Fibroblast of villous mesenchyme (primary cell): ENCODE measurements at regions not wholly inside any gene's neighbourhood (a gene's known extent, or its start where the extent isn't known, plus 50 kb on each side); places are given as distances from the start of the nearest gene placed in this dataset.
A peak's percentile ranks its signal among the peaks of the same experiment; 100 is the strongest.

ENCODE experiments used
- DNase-seq: peaks from one replicate; pipeline ENCODE4 v3.0.0-alpha.2; 2010; ENCODE audit warnings: low read depth
- H3K4me3 ChIP-seq: 2 replicates; pipeline ENCODE4 v1.5.1; 2011; ENCODE audit warnings: low read depth, mild to moderate bottlenecking, low read length
- CTCF ChIP-seq: IDR thresholded peaks from 2 replicates; pipeline ENCODE4 v1.5.1; 2012; ENCODE audit warnings: low read depth, mild to moderate bottlenecking, low read length; ENCODE audit not compliant: insufficient read depth

DNA sequence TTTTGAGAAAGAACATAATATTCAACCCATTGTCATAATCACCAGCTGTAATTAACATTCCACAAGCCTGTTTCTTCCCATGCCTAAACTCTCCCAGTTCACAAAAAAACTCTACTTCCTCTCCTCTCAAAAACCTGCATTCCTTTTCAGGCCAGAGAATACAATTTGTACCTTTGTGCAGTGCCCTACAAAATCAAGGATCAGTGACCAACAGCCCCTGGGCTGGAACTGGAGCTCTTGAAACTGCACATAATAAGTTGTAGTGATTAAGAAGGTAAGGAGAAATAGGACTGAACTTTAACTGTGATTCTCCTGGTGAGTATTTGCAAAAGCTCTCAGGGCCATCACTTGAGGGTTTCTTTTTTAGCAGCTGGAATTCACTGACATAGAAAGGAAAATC, 472.7 kb downstream of the RFC3 start:
- TF ChIP-seq CTCF: no peak
- DNase-seq: no peak
- no peak overlapping the region for H3K4me3 ChIP-seq

GRCh38 chr13:34294483-34295129, 476.7 kb downstream of the RFC3 start:
- no peak for TF ChIP-seq CTCF
- H3K4me3 ChIP-seq: no peak overlapping the region
- no peak for DNase-seq

DNA sequence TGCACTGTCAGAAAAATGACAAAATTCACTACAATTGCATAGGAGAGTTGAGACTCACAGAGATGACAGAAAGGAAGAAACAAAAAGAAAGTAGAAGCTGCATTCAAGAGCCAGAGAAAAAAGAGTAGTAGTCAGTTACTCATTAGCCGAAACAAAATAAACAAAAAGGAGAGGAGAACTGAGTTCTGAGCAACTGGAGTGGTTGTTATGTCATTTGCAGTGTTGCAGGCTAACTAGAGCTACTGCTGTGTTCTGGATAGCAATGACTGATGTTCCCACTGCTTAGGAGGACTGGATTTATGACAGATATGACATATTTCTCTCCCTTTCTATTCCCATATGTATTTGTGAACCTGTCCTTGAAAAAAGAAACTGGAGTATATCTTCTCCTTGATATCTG, 482.6 kb downstream of the RFC3 start:
- DNase-seq: peak; percentile 6
- no peak overlapping the region for H3K4me3 ChIP-seq
- no peak for TF ChIP-seq CTCF

GRCh38 chr13:34302596-34302995, 484.6 kb downstream of the RFC3 start:
- no peak for DNase-seq
- no peak overlapping the region for H3K4me3 ChIP-seq

GRCh38 chr13:34303346-34303745, 485.4 kb downstream of the RFC3 start:
- no peak for DNase-seq
- TF ChIP-seq CTCF: no peak
- H3K4me3 ChIP-seq: no peak overlapping the region

More at GRCh38 chr13:34302596-34302995, 484.6 kb downstream of the RFC3 start:
- no peak for TF ChIP-seq CTCF

DNA sequence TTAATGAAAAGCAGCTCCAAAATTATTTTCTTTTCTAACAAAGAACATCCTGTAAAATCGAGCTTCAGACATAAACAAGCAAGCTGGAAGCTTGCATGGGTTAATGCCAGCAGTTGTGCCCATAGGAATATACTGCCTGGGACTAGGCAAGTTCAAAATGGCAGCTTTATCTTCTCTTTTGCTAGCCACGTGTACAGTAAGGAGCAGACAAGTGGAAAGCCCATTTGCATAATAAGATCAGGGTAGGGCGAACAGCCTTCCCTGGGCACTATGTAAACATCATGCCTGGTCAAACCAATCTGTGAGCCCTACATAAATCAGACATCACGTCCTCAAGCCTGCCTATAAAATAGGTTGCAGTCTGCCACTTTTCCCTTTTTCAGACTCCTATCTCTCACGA, 489.7 kb downstream of the RFC3 start:
- no peak for DNase-seq
- no peak for TF ChIP-seq CTCF
- H3K4me3 ChIP-seq: no peak overlapping the region

GRCh38 chr13:34308725-34309124, 490.8 kb downstream of the RFC3 start:
- no peak for TF ChIP-seq CTCF
- no peak overlapping the region for H3K4me3 ChIP-seq
- peak; percentile 36 for DNase-seq
